ENCODE measurements at regions not wholly inside any gene's neighbourhood (a gene's known extent, or its start where the extent isn't known, plus 50 kb on each side); places are given as distances from the start of the nearest gene placed in this dataset.

DNA sequence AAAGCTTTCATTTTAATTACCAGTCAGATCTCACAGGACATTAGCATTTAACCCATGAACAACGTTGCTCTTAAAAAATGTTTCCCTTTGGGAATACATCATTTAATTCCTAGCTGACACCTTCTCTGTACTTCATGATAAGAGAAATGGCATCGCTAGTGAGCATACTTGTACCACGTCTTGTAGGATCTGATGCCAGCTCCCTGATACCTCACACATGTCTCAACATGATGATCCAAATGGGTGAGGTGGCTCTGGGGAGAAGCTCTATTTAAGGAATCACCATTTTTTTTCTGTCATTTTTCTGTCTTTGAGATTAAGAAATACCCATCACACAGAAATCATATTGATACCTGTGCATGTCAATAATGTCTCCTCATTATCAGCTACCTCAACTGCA, 772.1 kb upstream of the CA10 start:
- no peak for DNase-seq (ENCODE audit: low read depth, low spot score)
- Histone ChIP-seq H3K36me3 (ENCODE audit: control insufficient read depth in 2 of 2, extremely low read depth in 1 of 2, insufficient read depth in 2 of 2, low read length in 2 of 2) (no peaks in the 10 kb centered on the region), H4K20me1 (replicated peaks; ENCODE audit: control insufficient read depth, extremely low read depth, insufficient read depth, low read length) (no peaks in the 10 kb centered on the region), H3K9ac (replicated peaks; ENCODE audit: extremely low read depth, insufficient read depth, low read length) (no peak overlapping the region), H3K27me3 (ENCODE audit: control insufficient read depth in 2 of 2, insufficient read depth in 2 of 2, low read length in 2 of 2) (no peaks in the 10 kb centered on the region), H3K4me3 (replicated peaks in 1 of 3; ENCODE audit: insufficient read depth in 1 of 3, low read depth in 1 of 3, low read length in 3 of 3) (no peak overlapping the region), H3K9me1 (replicated peaks; ENCODE audit: control insufficient read depth, extremely low read depth, insufficient read depth, low read length) (no peaks in the 10 kb centered on the region), H3K4me2 (ENCODE audit: insufficient read depth, low read length) (no peak overlapping the region), H3K79me2 (ENCODE audit: control insufficient read depth, insufficient read depth, low read length) (no peaks in the 10 kb centered on the region), H2AFZ (ENCODE audit: low read depth, low read length) (no peak overlapping the region), H3K27ac (ENCODE audit: insufficient read depth, low read depth, low read length) (no peak overlapping the region), H3K9me3 (replicated peaks; ENCODE audit: control insufficient read depth, insufficient read depth, low read length) (no peaks in the 10 kb centered on the region), H3K4me1 (ENCODE audit: control insufficient read depth, extremely low read depth, insufficient read depth, low read length) (no peaks in the 10 kb centered on the region)
- BruUV-seq (replicated peaks), result no TSS peak
- no peak for TF ChIP-seq JUN (IDR thresholded peaks at IDR 0.05; ENCODE audit: borderline replicate concordance, insufficient read depth, insufficient read length, low read depth)
- no peak for TF ChIP-seq FOS (IDR thresholded peaks at IDR 0.05; ENCODE audit: borderline replicate concordance, insufficient read depth, low read length)
- TF ChIP-seq GATA2 (IDR thresholded peaks at IDR 0.05; ENCODE audit: insufficient read depth, insufficient read length, low read depth, low read length), result no peak
- TF ChIP-seq POLR2A (IDR thresholded peaks at IDR 0.05; ENCODE audit: low read depth, low read length), result no peak
- no peak for TF ChIP-seq MAX (IDR thresholded peaks at IDR 0.05; ENCODE audit: insufficient read depth, insufficient read length)
- TF ChIP-seq POLR2AphosphoS5 (IDR thresholded peaks at IDR 0.05; ENCODE audit: insufficient read depth, low read depth, low read length), result no peak
- TF ChIP-seq MYC (IDR thresholded peaks at IDR 0.05; ENCODE audit: low read depth, low read length), result no peak
- TF ChIP-seq EZH2 (IDR thresholded peaks at IDR 0.05; ENCODE audit: borderline replicate concordance, low read depth, low read length, severe bottlenecking), result no peak
- TF ChIP-seq, protein P1, sequence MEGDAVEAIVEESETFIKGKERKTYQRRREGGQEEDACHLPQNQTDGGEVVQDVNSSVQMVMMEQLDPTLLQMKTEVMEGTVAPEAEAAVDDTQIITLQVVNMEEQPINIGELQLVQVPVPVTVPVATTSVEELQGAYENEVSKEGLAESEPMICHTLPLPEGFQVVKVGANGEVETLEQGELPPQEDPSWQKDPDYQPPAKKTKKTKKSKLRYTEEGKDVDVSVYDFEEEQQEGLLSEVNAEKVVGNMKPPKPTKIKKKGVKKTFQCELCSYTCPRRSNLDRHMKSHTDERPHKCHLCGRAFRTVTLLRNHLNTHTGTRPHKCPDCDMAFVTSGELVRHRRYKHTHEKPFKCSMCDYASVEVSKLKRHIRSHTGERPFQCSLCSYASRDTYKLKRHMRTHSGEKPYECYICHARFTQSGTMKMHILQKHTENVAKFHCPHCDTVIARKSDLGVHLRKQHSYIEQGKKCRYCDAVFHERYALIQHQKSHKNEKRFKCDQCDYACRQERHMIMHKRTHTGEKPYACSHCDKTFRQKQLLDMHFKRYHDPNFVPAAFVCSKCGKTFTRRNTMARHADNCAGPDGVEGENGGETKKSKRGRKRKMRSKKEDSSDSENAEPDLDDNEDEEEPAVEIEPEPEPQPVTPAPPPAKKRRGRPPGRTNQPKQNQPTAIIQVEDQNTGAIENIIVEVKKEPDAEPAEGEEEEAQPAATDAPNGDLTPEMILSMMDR (IDR thresholded peaks at IDR 0.05; ENCODE audit: extremely low read depth in 1 of 2, insufficient read depth in 1 of 2, low read depth in 1 of 2, low read length in 2 of 2), result no peak
- intact Hi-C loops (cut with micrococcal nuclease), result no loop called here
- dilution Hi-C loops (cut with MboI; ENCODE audit: extremely low pct_ligation_motif_present, low sequenced_read_pairs), result no loop called here
- FAIRE-seq, result no peak
- ChIA-PET CTCF (no interaction called here), POLR2A (no interaction called here)
